ENCODE measurements at regions not wholly inside any gene's neighbourhood (a gene's known extent, or its start where the extent isn't known, plus 50 kb on each side); places are given as distances from the start of the nearest gene placed in this dataset.

- no peak for TF ChIP-seq CTCF (IDR thresholded peaks at IDR 0.05; ENCODE audit: insufficient read depth, low read length)
- TF ChIP-seq GABPA (IDR thresholded peaks at IDR 0.05; ENCODE audit: low read depth) = no peak
- TF ChIP-seq REST (IDR thresholded peaks at IDR 0.05; ENCODE audit: insufficient replicate concordance, low read depth) = no peak
- TF ChIP-seq POLR2AphosphoS5 (IDR thresholded peaks at IDR 0.05; ENCODE audit: low read depth) = no peak
These were observed 173.0 kb upstream of the CASK start for GRCh38 chrX:42096265-42096920.

All from HL-60 (cell line).